Limb (tissue), 2 donors: ENCODE measurements at regions not wholly inside any gene's neighbourhood (a gene's known extent, or its start where the extent isn't known, plus 50 kb on each side); places are given as distances from the start of the nearest gene placed in this dataset.
"Not testable (repeated sequence)": the region's sequence is repeated elsewhere in the genome, so short reads cannot be mapped to it uniquely, and the experiment has no call there.

ENCODE experiments used
- DNase-seq, 2 donors: peaks; one replicate each; pipeline ENCODE4 v3.0.0-alpha.2; 2016; ENCODE audit errors: extremely low spot score in 2 of 2

GRCh38 chr1:2949966-2950925, 71.0 kb upstream of the ACTRT2 start:
- DNase-seq = peak in 1 of 2 donors; percentile 26

DNA sequence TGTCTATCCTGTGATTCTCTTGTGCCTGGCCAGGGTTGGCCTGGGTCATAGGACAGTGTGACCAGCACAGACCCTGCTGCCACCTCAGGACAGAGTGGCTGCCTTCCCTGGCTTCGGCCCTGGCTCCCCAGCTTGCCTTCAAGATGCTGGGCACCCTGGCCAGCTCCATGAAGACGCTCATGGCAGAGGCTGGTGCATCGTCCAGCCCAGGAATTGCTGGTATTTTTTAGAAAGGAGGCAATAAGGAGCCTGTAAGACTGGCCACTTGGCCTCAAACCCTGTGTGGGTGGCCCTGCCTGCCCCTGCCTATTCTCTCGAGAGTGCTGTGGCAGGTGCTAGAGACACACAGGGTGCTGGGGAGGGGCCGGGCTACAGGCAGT, 70.4 kb upstream of the ACTRT2 start:
- peak in 1 of 2 donors; percentile 6 for DNase-seq

GRCh38 chr1:2951856-2952255, 69.4 kb upstream of the ACTRT2 start:
- DNase-seq = peak in 1 of 2 donors; percentile 18

DNA sequence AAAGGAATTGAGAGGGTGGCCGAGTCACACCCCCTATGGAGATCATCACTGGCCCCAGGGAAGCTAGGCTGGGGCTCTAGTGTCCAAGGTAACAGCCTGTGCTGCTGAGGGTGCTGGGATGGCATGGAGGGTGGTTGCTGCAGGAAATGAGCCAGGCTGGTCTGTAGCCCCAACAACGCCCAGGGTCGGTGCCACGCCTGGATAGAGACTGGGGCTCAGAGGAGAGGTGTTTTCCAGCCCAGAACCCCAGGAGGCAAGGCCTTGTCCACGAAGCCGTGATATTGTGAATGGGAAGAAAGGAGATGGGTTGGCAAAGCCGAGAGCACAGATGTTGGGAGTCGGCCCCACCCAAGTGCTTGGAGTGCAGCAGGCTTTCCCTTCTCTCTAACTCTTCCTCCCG, 68.9 kb upstream of the ACTRT2 start:
- peak in 1 of 2 donors; percentile 11 for DNase-seq

DNA sequence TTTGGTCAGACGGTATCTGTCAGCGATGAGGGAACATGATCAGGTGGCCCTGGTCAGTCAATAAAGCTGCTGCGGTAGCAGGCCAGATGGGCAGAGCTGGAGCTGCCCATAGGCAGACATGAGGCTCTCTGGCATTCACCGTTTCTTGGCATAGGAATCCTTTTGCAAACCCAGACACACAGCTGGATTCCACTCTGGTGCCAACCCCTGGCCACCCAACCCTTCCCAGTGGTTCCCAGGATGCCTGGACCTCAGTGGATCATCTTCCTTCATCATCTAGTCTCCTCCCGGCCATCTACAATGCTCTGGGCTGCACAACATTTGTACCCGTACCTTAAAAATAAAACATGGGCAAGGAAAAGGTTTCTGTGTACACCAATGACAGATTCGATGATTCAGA, 68.3 kb upstream of the ACTRT2 start:
- no peak for DNase-seq

GRCh38 chr1:2953688-2954285, 67.5 kb upstream of the ACTRT2 start:
- DNase-seq = no peak

- DNase-seq = no peak
Observed at GRCh38 chr1:2955652-2956051, 65.6 kb upstream of the ACTRT2 start.

DNA sequence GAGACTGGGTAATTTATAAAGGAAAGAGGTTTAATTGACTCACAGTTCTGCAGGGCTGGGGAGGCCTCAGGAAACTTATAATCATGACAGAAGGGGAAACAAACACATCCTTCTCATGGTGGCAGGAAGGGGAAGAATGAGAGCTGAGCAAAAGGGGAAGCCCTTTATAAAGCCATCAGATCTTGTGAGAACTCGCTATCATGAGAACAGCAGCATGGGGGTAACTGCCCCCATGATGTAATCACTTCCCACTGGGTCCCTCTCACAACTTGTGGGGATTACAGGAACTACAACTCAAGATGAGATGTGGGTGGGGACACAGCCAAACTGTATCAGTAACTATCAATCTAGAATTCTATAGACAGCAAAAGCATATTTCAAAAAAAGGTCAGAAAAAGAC, 64.7 kb upstream of the ACTRT2 start:
- no peak for DNase-seq

GRCh38 chr1:2957329-2957728, 63.9 kb upstream of the ACTRT2 start:
- no peak for DNase-seq

DNA sequence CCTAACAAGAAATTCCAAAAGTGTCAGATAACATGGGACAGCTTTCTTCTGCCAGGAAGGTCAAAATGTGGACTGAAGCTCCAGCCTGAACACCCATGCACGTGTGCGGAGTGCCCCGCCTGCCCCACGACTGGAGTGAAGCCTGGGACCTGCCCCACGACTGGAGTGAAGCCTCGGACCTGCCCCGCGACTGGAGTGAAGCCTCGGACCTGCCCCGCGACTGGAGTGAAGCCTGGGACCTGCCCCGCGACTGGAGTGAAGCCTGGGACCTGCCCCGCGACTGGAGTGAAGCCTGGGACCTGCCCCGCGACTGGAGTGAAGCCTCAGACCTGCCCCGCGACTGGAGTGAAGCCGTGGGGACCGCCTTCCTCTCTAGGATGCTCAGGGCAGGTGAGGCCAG, 61.4 kb upstream of the ACTRT2 start:
- not testable (repeated sequence) for DNase-seq

GRCh38 chr1:2961081-2961480, 60.2 kb upstream of the ACTRT2 start:
- peak in 1 of 2 donors; percentile 6 for DNase-seq

DNA sequence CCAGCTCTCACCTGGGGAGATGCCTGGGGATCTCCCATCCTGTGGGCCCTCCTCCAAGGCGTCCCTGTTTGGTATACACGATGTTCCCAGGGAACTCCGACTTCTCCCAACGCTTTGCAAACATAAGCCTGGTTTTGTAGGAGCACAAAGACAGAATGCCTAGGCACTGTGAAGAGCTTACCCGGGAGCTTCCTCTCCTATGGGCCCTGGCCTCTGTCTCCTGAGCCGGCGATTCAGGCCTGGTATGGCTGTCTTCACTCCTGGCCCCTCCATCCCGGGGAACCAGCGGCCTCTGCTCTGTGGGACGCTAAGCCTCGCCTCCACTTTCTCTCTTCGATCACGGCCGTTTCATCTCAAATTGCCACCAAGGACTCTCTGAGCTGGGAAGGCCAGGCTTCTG, 59.6 kb upstream of the ACTRT2 start:
- DNase-seq = peak in 1 of 2 donors; percentile 11

DNA sequence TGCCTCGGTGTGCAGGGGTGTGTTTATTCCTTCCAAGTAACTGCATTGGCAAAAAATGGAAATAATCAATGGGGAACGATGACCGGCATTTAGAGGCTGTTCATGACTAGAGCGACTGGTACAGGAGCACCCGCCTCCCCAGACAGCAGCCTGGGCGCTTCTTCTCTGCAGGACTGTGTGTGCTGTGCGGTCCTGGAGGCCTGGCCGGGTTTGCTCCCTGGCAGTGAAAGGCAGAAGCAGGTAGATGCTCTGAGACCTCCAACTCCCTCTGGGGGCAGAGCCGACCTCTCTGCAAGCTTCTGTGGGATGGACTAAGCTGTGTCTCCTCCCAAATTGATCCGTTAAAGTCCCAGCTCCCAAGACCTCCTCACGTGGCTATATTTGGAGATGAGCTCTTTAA, 59.2 kb upstream of the ACTRT2 start:
- peak in 1 of 2 donors; percentile 13 for DNase-seq

GRCh38 chr1:2962541-2962940, 58.7 kb upstream of the ACTRT2 start:
- DNase-seq = peak in 1 of 2 donors; percentile 14

DNA sequence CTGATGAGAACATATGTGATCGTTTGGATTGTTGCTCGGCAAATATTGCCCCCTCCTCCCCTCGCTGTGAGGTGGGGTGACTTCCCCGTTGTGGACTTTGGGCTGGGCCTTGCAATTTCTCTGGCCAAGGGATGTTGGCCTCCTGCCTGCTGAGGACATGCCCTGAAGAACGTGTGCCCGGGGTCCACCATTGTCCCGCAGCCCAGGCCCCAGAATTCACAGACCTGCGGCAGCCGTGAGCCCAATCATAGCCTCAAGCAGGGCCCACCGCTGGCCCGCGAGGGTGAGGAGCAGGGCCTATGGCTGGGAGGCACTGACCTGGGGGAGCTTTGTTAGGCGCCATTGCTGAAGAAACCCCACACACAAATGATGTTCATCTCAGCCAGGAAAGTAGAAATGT, 58.3 kb upstream of the ACTRT2 start:
- DNase-seq = no peak

- DNase-seq = no peak
Observed at GRCh38 chr1:2965676-2966075, 55.6 kb upstream of the ACTRT2 start.

- peak in 1 of 2 donors; percentile 34 for DNase-seq
Observed at GRCh38 chr1:2966449-2967328, 54.6 kb upstream of the ACTRT2 start.

DNA sequence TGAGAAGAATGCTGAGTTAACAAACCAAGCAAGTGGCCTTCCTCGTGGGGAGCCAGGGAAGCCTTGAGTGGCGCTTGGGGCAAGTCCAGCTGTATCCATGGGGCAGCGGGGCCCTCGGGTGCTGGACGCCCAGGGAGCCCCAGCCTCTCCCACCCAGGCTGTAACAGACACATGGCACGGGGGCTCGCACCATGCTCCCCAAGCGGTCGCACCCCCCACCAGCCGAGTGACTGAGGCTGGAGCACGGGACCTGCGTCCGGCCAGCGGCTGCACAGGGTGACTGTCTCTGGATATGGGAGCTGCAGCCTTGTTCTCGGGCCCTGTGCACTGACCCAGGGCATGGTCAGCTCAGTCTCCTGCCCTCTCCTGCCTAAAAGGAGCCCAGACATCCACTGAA, 53.9 kb upstream of the ACTRT2 start:
- peak in 1 of 2 donors; percentile 23 for DNase-seq

DNA sequence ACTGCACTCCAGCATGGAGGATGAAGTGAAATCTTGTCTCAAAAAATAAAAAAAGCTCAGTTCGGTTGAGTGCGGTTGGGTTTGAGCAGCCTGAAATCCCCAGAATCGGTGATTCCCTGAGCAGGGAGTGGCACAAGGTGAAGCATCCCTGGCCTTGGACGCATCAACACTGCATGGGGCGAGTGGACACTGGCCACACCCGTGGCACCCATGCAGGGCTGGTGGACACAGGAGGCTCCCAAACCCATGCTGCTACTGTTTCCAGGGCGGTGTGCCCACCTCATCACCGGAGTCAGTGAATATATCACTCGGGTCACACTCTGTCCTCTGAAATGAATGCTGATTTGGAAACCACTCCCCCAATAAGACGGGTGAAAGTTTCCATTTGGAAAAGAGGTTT, 53.4 kb upstream of the ACTRT2 start:
- peak in 1 of 2 donors; percentile 20 for DNase-seq

- DNase-seq = peak in 1 of 2 donors; percentile 64
Observed at GRCh38 chr1:2968471-2968881, 52.8 kb upstream of the ACTRT2 start.

GRCh38 chr1:2969011-2969844, 52.0 kb upstream of the ACTRT2 start:
- peak in 1 of 2 donors; percentile 29 for DNase-seq
